ENCODE measurements at regions not wholly inside any gene's neighbourhood (a gene's known extent, or its start where the extent isn't known, plus 50 kb on each side); places are given as distances from the start of the nearest gene placed in this dataset.

DNA sequence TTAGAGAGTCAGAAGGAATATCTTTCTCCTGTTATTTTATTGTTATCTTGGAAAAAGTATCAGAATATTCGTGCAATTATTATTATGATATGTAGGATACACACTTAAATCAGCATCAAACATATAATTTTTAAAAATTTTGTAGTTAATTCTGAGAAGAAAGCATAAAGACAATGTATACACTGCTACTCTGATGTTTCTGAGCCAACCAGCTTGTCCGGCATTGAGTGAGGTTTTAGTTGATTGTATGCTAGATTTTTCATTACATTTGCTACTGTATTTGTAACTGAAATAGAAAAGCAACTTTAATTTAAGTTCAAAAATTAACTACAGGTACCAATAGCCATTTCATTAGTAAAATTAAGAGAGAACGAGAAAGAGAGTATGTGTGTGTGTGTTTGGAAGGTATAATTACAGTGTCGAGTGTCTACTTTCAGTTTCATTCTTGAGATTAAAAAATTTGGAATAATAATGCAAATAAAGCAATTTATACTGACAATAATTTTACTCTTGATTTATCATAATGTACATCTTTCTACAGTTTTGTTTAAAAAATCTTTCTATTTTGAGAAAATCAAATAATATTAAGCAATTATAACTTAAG lies 160.4 kb upstream of the CDH12 start:
- intact Hi-C loops (cut with micrococcal nuclease): loop anchor here (5.0 kb wide), 1 partner anchor 46 kb away; no protein-coding TSS in a partner anchor
- H3K9me3 ChIP-seq (ENCODE audit: control extremely low read depth in 1 of 3, control insufficient read depth in 2 of 3, insufficient read depth in 1 of 3, low read length in 2 of 3): no peaks in the 10 kb centered on the region
- H3K4me2 ChIP-seq (replicated peaks; ENCODE audit: low read depth, low read length, poor library complexity, severe bottlenecking): peak overlapping the region; percentile 54
- no peaks in the 10 kb centered on the region for H3K27me3 ChIP-seq (replicated peaks in 1 of 4; ENCODE audit: control extremely low read depth in 1 of 4, control insufficient read depth in 3 of 4, insufficient read depth in 4 of 4, low read length in 3 of 4)
- no peak for DNase-seq
- H3K79me2 ChIP-seq (ENCODE audit: control insufficient read depth, insufficient read depth, low read length): no peaks in the 10 kb centered on the region
- ATAC-seq (ENCODE audit: low read depth): no peak
- H3K9ac ChIP-seq (ENCODE audit: low read length): peak overlapping the region; percentile 59
- WGBS (ENCODE audit: insufficient coverage): no CpG with 5 or more reads among the region's 4 CpGs
- H3K36me3 ChIP-seq (replicated peaks in 1 of 2; ENCODE audit: control extremely low read depth in 1 of 2, control insufficient read depth in 1 of 2, extremely low read depth in 1 of 2, insufficient read depth in 2 of 2, low read length in 1 of 2): no peaks in the 10 kb centered on the region
- no peaks in the 10 kb centered on the region for H4K20me1 ChIP-seq (ENCODE audit: control insufficient read depth, insufficient read depth, low read length, poor library complexity, severe bottlenecking)
- H3K4me1 ChIP-seq (ENCODE audit: control insufficient read depth in 2 of 2, insufficient read depth in 2 of 2, low read length in 2 of 2): no peaks in the 10 kb centered on the region
- Mint-ChIP-seq H3K4me1 (peaks cover 8% of the 10 kb centered on the region), H3K27ac (no peak overlapping the region), H3K27me3 (no peaks in the 10 kb centered on the region), H3K9me3 (ENCODE audit: insufficient read depth) (no peaks in the 10 kb centered on the region), H3K4me3 (peak overlapping the region; percentile 93)
- TF ChIP-seq, protein P1, sequence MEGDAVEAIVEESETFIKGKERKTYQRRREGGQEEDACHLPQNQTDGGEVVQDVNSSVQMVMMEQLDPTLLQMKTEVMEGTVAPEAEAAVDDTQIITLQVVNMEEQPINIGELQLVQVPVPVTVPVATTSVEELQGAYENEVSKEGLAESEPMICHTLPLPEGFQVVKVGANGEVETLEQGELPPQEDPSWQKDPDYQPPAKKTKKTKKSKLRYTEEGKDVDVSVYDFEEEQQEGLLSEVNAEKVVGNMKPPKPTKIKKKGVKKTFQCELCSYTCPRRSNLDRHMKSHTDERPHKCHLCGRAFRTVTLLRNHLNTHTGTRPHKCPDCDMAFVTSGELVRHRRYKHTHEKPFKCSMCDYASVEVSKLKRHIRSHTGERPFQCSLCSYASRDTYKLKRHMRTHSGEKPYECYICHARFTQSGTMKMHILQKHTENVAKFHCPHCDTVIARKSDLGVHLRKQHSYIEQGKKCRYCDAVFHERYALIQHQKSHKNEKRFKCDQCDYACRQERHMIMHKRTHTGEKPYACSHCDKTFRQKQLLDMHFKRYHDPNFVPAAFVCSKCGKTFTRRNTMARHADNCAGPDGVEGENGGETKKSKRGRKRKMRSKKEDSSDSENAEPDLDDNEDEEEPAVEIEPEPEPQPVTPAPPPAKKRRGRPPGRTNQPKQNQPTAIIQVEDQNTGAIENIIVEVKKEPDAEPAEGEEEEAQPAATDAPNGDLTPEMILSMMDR (IDR thresholded peaks at IDR 0.05): no peak
- TF ChIP-seq EZH2 (IDR thresholded peaks at IDR 0.05; ENCODE audit: borderline replicate concordance, insufficient read depth, low read depth, low read length, poor library complexity, severe bottlenecking): no peak
- peak overlapping the region in 4 of 5 experiments; percentile 18 to 62 (median 30) for H3K4me3 ChIP-seq (ENCODE audit: control extremely low read depth in 1 of 5, extremely low read depth in 1 of 5, insufficient read depth in 1 of 5, low read depth in 2 of 5, low read length in 4 of 5)
- peak overlapping the region; percentile 43 for H2AFZ ChIP-seq (ENCODE audit: insufficient read depth, low read depth, low read length, poor library complexity, severe bottlenecking)
- ChIA-PET CTCF (no interaction called here), POLR2A (no interaction called here)
- no peak overlapping the region for H3K27ac ChIP-seq (ENCODE audit: low read length in 2 of 2)

DNA sequence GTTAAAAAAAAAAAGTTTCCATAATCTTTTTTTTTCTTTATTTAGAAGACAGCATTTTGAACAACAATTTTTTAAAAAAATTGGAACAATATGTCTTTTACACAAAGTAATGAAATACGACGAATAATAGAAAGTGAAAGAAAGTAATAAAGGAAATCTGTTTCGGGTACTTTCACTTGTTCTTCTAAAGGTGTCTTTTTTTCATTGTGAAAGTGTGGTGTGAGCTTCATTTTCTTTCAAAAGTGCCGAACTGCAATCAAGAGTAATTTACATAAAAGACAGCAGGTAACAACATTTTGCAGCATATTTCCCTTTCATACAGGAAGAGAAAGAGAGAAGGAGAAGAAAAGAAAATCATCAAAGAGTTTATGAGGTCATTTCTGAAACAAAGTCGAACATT lies 159.7 kb upstream of the CDH12 start:
- no peaks in the 10 kb centered on the region for H4K20me1 ChIP-seq (ENCODE audit: control insufficient read depth, insufficient read depth, low read length, poor library complexity, severe bottlenecking)
- peak overlapping the region; percentile 54 for H3K4me2 ChIP-seq (replicated peaks; ENCODE audit: low read depth, low read length, poor library complexity, severe bottlenecking)
- no peak for ATAC-seq (ENCODE audit: low read depth)
- peak overlapping the region; percentile 56 for H3K27ac Mint-ChIP-seq
- no peaks in the 10 kb centered on the region for H3K4me1 ChIP-seq (ENCODE audit: control insufficient read depth in 2 of 2, insufficient read depth in 2 of 2, low read length in 2 of 2)
- H3K4me3 Mint-ChIP-seq: peak overlapping the region; percentile 93
- H3K79me2 ChIP-seq (ENCODE audit: control insufficient read depth, insufficient read depth, low read length): no peaks in the 10 kb centered on the region
- POLR2A ChIA-PET: no interaction called here
- H3K9me3 Mint-ChIP-seq (ENCODE audit: insufficient read depth): no peaks in the 10 kb centered on the region
- peak; percentile 29 for DNase-seq
- WGBS (ENCODE audit: insufficient coverage): no CpG with 5 or more reads among the region's 5 CpGs
- H3K27me3 ChIP-seq (replicated peaks in 1 of 4; ENCODE audit: control extremely low read depth in 1 of 4, control insufficient read depth in 3 of 4, insufficient read depth in 4 of 4, low read length in 3 of 4): no peaks in the 10 kb centered on the region
- peak overlapping the region; percentile 26 for H2AFZ ChIP-seq (ENCODE audit: insufficient read depth, low read depth, low read length, poor library complexity, severe bottlenecking)
- H3K36me3 ChIP-seq (replicated peaks in 1 of 2; ENCODE audit: control extremely low read depth in 1 of 2, control insufficient read depth in 1 of 2, extremely low read depth in 1 of 2, insufficient read depth in 2 of 2, low read length in 1 of 2): no peaks in the 10 kb centered on the region
- peaks cover 8% of the 10 kb centered on the region for H3K4me1 Mint-ChIP-seq
- peak overlapping the region in 1 of 2 donors; percentile 12 for H3K27ac ChIP-seq (ENCODE audit: low read length in 2 of 2)
- peak overlapping the region in 4 of 5 experiments; percentile 18 to 62 (median 36) for H3K4me3 ChIP-seq (ENCODE audit: control extremely low read depth in 1 of 5, extremely low read depth in 1 of 5, insufficient read depth in 1 of 5, low read depth in 2 of 5, low read length in 4 of 5)
- CTCF ChIA-PET: interaction anchor here (0.9 kb wide), 1 partner anchor 21 kb away, joined by 3 read pairs; no protein-coding TSS in a partner anchor
- no peaks in the 10 kb centered on the region for H3K27me3 Mint-ChIP-seq
- H3K9me3 ChIP-seq (ENCODE audit: control extremely low read depth in 1 of 3, control insufficient read depth in 2 of 3, insufficient read depth in 1 of 3, low read length in 2 of 3): no peaks in the 10 kb centered on the region
- intact Hi-C loops (cut with micrococcal nuclease): loop anchor here (5.0 kb wide), 1 partner anchor 46 kb away; no protein-coding TSS in a partner anchor
- peak overlapping the region; percentile 59 for H3K9ac ChIP-seq (ENCODE audit: low read length)
- no peak for TF ChIP-seq EZH2 (IDR thresholded peaks at IDR 0.05; ENCODE audit: borderline replicate concordance, insufficient read depth, low read depth, low read length, poor library complexity, severe bottlenecking)
- TF ChIP-seq, protein P1 (IDR thresholded peaks at IDR 0.05): no peak
